HG02642 (cell line): ENCODE measurements at regions not wholly inside any gene's neighbourhood (a gene's known extent, or its start where the extent isn't known, plus 50 kb on each side); places are given as distances from the start of the nearest gene placed in this dataset.
"Not testable (repeated sequence)": the region's sequence is repeated elsewhere in the genome, so short reads cannot be mapped to it uniquely, and the experiment has no call there.

Experiments used
- ATAC-seq: cut with Tn5 transposase; IDR thresholded peaks from one replicate; pipeline ENCODE4 v1.9.1; 2021; ENCODE audit warnings: mild to moderate bottlenecking; ENCODE audit not compliant: unreplicated experiment, poor library complexity

DNA sequence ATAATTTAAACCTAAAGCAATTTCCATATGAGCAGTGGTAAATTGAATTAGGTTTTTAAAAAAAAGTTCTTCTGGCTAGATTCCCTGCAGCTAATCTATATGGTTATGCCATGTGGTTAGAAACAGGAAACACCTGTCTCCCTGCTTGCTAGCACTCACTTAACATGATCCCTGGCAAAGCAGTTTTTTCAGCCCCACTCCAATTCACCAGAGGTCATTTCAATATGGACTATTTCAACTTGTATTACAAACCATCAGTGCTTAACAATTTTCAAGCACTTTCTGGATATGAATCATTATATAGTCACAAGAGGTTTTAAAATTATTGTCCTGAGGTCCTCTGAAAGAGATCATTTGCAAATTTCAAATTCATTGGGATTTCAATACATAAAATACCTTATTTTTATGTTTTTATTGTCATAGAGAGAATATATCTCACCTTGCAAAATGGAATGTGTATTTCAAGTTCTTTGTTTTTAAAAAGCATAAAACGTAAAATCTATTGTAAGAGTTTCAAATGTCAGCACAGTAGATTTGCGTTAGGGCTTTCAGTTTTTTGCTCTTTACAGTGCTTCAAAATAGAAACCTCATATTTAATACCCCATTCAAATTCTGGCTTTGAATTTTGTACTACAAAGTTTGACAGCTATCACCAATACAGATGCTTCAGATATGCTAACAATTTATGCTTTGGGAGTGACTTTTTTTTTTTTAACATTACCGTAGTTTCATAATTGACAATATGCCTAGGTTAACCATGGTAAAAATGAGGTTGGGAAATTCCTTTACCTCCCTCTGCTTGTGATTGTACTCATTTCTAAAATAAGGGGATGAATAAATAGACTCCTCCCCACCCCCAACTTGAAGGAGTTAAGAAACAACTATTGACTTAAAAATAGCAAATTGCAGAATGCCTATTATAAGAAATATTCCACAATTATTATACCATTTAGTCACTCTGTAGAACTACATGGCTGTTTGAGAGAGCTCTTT, 117.5 kb upstream of the HGF start:
- ATAC-seq, result peak; percentile 49

DNA sequence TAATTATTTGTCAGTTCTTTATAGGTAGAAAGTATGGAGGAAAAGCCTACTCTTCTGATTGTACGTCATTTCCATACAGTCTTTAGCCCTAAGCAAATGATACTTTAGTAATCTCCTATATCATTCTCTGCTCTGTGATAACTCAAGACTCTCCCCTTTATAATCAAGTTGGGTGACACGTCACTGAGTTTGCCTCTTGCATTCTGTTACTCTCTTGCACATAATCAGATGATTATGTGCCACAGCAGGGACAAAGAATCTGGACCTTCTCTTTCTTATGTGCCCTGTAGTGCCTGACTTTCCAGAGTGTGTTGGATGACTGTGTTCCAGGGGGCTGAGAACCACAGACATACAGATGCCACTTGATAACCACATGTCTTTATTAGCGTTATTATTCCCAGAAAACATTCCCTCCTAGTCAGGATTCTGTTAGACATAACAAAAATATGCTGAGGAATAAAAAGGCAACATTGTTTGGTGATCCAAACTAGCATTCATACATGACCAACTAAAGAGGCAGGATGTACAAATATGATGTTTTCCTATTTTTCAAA, 116.4 kb upstream of the HGF start:
- no peak for ATAC-seq

DNA sequence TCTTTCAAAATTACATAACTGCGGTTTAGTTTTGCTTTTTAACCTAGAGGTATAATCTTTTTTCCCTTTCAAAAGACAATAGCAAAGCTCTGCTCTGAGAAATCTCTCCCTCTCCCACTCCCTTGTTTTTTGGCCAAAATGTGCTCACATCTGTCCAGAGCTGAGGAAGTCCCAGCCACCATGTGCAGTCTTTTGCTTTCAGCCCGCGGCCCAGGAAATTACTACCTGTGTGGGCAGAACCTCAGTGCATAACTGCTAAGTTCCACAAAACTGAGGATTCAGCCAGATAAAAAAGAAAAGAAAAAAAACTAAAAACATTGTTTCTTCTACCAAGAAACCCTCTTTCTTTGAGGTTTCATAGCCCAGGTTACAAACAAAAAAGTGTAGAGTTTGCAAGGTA, 115.0 kb upstream of the HGF start:
- ATAC-seq, result no peak

DNA sequence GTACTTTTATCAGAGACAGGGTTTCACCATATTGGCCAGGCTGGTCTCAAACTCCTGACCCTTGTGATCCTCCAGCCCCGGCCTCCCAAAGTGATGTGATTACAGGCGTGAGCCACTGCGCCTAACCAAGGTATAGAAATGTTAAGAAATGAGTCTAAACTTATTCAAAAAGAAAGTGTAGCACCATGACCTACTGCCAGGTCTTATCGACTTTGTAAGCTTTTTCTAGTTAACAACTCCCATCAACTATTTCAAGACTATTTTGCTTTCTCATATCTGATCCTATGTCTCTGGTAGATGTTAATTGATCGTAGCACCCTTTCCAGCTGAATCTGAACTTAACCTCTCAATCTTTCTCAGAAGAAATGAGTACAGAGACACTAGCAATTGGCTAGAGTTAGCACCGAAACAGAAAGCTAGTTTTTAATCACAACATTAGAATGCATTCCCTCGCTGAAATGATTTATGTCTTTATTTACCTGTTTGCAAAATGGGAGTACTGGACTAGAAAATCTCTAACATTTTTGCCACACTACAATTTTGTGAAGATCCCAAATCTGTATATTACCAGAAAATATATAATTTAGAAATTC, 114.0 kb upstream of the HGF start:
- ATAC-seq, result no peak

DNA sequence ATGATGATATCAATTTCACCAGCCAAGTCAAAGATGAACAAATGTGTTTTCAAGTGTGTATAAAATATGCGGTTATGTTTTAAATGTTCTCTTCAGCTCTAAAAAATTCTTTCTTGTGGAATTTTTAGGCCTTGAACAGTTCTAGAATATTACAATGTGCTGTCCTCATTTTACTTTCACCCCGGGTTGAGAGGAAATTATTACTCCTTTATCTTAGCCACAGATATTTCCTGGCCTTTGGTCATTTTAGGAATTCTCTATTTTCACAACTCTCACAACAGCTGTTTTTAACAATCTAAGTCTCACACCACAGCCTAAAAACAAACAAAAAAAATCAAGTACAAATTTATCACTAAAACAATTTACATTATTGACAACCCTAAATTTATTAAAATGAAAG, 112.2 kb upstream of the HGF start:
- no peak for ATAC-seq

DNA sequence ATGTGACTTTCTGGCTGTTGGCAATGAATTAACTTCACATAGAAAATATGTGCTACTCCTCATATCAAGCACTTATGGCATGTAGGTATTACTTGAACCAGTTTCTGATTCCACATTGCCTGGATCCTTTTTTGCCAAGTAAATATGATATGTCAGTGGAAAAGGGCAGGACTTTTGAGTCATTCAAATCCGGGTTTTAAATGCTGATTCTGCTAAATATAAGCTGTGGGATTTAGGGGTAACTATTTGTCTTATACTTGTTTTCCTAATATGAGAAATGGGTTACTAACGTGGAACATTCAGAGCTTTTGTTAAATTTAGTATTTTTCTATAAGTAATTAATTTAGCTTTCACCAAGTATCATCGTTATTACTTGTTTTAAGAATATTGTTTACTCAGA, 108.0 kb upstream of the HGF start:
- ATAC-seq, result no peak

DNA sequence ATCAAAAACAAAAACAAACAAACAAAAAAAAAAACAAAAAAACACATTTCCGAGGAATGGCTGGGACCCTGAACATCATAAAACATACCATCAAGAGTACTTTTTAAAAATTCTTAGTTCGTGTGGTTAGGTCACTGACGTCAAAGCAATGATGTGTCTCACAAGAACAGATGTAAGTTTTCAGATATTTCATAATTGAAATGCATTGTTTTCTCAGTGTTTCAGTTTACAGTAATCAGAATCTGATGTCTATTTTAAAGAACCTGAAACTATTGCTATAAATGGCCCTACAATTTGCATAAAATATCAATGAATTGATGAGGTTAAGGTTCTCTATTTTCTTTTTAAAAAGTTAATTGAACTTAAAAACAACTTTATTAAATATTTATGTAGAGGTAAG, 103.7 kb upstream of the HGF start:
- ATAC-seq, result no peak

DNA sequence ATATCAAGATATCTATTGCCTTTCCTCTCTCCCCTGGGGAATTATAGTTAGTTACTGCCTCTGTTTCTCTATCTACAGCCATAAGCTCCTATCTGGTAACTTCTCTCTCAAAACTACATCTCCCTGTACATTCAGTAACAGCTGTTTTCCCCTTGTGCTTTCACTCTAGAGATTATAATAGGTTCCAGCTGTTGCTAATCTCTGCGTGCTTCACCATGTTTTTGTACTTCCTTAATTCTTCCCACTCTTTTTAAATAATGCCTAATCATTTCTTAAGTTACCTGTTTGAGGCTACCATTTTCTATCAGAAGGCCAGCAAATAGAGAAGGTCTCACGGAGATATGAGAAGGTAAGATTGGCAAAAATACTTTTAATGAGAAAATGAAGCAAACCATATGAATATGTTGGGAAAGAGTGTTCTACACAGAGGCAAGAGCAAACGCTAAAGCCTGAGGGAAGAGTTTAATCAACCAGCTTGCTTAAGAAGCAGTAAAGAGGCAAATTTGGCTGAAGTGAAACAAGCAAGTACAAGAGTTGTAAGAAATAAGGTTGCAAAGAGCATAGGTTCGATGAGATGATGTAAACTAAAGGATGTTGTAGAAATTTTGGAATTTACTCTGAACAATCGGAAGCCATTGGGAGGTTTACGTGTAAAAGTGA, 101.9 kb upstream of the HGF start:
- ATAC-seq, result no peak

DNA sequence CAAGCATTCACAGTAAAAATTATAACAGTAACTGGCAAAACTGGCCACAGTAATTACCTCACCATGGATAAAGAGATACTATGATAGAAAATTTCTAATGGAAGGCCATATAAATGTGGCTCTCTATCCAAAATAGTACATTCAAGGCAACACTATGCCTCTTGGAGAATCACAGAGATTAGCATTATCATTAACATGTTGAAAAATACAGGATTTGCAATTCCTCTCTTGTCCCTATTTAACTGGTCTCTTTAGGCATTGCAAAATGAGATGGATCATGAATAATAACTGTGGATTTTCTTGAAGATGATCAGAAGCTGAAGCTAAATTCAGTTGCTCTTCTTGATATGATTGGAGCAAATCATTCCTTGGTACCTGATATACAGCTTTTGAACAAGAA, 100.8 kb upstream of the HGF start:
- no peak for ATAC-seq

DNA sequence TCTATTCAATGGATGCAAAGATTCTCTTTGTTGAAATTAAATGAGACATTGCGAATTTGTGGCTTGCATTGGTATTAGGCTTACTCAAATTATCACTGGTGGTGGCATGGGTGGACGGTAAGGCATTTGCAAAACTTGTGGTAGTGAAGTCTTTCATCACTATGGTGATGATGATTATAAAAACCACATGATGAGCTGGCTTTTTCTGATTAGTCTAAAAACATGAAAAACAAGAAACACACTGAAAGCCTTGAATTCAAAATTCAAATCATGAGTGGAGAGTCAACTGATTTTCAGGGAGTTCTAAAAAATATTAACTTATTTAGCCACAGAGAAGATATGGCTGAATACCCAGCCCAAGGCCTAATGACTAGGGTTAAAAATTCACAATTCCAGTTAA, 99.8 kb upstream of the HGF start:
- ATAC-seq, result no peak

DNA sequence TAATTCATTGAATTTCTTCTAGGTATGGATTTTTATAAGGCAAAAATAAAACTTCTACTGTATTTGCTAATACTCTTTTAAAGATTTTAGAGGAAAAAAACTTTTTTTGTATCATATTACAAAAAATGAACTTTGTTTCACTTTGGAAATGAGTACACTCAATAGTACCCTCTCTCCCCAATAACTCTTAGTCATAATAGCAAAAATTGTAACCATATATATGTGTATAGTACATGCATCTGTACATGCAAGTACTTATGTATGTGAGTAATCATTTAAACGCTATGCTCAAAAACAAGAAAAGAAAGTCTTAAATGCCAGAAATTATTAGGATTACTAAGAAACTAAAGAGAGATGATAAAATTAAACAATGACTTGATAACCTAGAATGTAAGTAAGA, 95.9 kb upstream of the HGF start:
- ATAC-seq, result no peak

DNA sequence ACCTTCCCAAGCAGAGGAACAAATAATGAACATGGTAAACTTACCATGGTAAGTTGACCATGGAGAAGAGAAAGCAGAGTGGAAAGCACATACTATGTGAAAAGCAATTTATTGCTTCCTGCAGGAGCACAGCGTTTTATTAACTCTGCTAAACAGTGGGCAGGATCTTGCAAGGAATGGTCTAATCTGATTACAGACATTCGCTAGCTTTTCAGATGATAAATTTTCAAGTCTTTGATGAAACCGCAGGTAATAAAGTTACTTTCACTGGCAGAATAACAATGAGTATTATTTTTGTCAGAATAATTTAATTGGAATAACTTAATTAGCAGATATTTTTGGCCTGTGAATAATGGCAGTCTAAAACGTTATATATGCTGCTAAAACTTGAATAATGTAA, 89.6 kb upstream of the HGF start:
- no peak for ATAC-seq

DNA sequence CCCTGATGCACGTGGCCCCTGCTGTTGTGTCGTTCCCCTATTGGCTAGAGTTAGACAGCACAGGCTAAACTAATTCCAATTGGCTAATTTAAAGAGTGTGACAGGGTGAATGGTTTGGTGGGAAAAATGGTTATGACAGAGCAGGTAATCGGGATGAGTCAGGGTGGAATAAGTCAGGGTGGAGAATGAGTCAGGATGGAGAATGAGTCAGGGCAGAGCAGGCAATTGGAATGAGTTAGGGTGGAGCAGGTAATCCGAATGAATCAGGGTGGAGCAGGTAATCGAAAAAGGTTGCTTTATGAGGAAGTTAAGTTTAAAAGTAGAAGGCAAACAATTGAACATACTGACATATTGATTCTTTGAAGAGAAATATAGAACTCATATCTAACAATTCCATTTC, 89.0 kb upstream of the HGF start:
- not testable (repeated sequence) for ATAC-seq

DNA sequence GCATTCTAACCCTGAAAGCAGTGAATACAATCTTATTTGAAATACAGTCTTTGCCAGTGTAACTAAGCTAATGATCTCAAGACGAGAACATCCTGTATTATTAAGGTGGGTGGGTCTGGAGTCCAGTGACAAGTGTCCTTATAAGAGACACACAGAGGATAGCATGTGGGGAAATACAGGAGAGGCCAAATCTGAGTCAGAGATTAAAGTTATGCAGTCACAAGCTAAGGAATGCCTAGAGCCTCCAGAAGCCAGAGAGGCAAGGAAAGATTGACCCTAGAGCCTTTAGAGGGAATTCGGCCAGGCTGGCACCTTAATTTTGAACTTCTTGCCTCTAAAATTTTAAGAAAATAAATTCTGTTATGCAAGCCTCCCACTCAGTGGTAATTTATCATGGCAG, 87.5 kb upstream of the HGF start:
- no peak for ATAC-seq

DNA sequence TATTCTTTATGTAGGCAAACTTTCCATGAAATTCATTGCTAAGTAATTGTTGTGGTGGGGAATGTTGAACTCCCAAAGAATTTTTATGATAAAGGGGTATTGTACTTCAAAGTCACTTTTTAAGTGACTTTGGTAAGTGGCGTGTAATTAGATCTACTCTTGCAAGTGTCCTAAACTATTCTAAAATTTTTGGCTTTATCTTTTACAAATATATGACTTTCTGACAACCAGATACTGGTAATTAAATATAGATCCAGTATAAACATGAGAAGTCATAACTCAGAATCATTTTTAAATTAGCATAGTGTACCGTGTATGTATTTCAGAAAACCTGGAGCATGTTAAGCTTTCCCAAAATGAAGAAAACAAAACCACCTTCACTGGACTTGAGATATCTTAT, 84.7 kb upstream of the HGF start:
- no peak for ATAC-seq

DNA sequence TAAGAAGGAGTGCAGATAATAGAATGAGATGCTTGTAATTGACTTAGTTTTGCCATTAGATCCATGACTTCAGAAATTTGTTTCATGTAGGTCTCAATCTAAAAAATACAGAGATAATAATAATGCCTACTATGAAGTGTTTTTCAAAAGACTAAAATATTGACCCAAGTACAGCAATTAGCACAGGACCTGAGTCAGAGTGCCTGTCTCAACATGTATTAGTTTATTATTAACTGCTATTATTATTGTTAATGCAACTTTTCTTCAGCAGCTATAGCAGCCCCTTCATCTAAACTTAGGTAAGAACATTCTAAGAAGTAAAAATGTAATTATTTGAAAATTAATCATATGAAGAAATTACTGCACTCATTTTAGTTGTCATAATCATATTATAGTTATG, 82.9 kb upstream of the HGF start:
- no peak for ATAC-seq

DNA sequence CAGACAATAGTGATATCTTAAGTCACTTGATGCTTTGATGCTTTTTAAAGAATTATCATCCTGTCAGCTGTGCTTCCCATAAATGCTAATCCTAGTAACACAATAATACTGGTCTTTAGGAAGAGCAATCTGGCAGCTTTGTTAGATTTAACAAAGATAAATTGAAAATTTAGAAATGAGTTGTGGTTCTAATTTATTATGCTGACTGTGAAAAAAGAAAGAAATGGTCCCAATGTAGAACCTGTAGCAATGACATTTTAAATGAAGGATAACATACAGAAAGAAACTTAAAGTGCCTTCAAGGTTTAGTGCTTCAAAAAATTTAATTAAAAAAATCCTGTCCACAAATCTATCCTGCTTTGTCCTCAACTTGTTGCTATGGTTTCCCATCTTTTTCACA, 81.6 kb upstream of the HGF start:
- no peak for ATAC-seq

DNA sequence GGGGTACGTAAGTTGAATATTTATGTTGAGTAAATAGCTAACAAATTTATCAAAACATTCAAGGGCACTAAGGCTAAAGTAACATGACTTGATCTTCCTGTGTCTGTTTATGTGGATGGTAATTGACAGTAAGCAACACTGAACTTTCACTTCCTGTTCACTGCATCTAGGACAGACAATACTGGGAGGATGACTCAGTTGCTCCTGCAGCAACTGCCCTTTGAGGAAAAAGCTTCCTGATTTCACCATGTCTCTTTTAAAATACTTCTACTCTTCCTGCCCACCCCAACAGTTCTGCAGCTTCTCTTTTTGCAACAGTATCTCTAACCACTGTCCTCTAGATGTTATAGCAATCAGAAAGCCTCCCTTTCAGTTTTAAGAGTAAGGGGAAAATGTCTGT, 76.6 kb upstream of the HGF start:
- ATAC-seq, result peak; percentile 76

DNA sequence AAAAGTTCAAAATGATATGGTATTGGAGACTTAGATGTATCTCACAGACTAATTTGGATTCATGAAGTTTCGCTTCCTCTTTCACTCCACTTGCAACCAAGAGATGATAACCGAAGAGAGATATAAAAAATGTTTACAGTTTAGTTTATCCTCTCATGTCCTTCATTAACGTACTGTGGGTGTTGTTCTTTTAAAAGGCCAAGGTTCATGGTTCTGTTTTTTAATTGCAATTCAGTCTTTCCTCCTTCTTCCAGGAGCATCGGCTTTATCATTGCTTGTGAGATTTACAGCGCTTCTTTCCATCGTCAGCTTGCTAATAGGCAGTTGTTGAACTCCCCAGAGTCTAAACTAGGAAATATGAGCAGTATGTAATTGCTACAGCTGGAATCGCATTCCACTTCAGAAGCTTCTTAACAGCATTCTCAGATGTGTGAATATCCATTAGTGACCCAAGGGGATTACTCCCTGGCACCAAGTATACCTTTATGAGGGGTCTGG, 75.9 kb upstream of the HGF start:
- ATAC-seq, result peak; percentile 61

DNA sequence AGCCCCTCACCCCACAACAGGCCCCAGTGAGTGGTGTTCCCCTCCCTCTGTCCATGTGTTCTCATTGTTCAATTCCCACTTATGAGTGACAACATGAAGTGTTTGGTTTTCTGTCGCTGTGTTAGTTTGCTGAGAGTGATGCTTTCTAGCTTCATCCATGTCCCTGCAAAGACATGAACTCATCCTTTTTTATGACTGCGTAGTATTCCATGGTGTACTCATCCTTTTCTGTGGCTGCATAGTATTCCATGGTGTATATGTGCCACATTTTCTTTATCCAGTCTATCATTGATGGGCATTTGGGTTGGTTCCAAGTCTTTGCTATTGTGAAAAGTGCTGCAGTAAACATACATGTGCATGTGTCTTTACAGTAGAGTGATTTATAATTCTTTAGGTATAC, 73.8 kb upstream of the HGF start:
- not testable (repeated sequence) for ATAC-seq

DNA sequence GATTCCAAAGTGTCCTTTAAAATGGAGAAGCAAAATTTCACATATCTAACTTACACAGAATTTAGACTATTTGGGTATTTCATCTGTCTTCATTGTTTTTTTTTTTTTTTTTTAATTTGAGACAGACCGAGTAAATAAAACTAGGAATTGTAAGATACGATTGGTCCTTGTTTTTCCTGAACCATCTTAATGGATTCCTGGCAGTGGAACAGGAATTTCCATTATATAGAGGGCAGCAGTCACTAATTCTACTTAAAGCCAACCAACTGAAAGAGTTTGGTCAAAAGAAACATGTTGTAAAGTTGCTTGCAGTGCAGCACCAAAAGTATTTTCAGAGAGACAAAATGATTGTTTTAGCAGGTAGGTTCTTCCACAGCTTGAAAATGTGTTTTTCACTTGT, 72.5 kb upstream of the HGF start:
- no peak for ATAC-seq
